Ishikawa (cell line): ENCODE measurements at regions not wholly inside any gene's neighbourhood (a gene's known extent, or its start where the extent isn't known, plus 50 kb on each side); places are given as distances from the start of the nearest gene placed in this dataset.
"Not testable (repeated sequence)": the region's sequence is repeated elsewhere in the genome, so short reads cannot be mapped to it uniquely, and the experiment has no call there.

Source experiments
- CEBPB ChIP-seq: IDR thresholded peaks from 2 replicates; pipeline ENCODE4 v1.6.1; 2012
- CREB1 ChIP-seq: IDR thresholded peaks from 2 replicates; pipeline ENCODE4 v1.6.1; 2012; ENCODE audit warnings: low read depth
- EP300 ChIP-seq: IDR thresholded peaks from 2 replicates; pipeline ENCODE4 v1.6.1; 2012; ENCODE audit warnings: borderline replicate concordance
- FOXM1 ChIP-seq: IDR thresholded peaks from 2 replicates; pipeline ENCODE4 v1.6.1; 2012; ENCODE audit warnings: low read depth, borderline replicate concordance
- RAD21 ChIP-seq: IDR thresholded peaks from 2 replicates; pipeline ENCODE4 v1.6.1; 2012; ENCODE audit warnings: low read depth
- ZBTB7A ChIP-seq: IDR thresholded peaks from 2 replicates; pipeline ENCODE4 v1.6.1; 2012; ENCODE audit warnings: low read depth
- TF ChIP-seq, protein P1 (sequence below): IDR thresholded peaks from 2 replicates; pipeline ENCODE4 v1.6.1; 2012
- TF ChIP-seq, protein P2 (sequence below): IDR thresholded peaks from 2 replicates; pipeline ENCODE4 v1.6.1; 2012; ENCODE audit warnings: low read depth, mild to moderate bottlenecking

DNA sequence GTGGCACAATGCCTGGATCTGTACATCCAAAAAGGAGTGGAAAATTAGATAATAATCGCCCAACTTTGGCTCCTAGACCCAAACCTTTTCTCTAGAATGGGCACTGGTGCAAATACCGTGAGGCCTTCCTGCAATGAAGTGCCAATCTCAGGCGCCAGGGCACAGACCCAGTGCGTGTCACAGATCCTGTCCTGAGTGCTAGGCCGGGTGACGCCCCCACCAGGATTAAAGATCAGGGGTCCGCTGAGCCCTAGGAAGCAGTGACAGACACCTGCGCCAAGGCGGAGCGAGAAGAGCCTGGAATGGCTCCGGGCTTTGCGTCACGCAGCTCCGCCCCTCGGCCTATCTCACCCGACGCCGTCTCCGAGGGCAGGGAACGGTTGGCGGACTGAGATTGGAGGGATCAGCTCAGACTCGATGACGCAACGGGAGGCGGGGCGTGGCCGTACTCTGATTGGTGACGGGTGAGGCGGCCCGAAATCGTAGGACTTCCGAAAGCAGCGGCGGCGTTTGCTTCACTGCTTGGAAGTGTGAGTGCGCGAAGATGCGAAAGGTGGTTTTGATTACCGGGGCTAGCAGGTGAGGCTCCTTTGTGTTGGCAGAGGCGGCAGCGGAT is 261.9 kb downstream of the ZNF37A start:
- 0 out of 2 replicates have a peak, but pooled peaks have one; percentile 51 for TF ChIP-seq CREB1
- not testable (repeated sequence) for TF ChIP-seq EP300, FOXM1, ZBTB7A, RAD21, CEBPB
- TF ChIP-seq, protein P1, sequence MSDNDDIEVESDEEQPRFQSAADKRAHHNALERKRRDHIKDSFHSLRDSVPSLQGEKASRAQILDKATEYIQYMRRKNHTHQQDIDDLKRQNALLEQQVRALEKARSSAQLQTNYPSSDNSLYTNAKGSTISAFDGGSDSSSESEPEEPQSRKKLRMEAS, result not testable (repeated sequence)
- TF ChIP-seq, protein P2, sequence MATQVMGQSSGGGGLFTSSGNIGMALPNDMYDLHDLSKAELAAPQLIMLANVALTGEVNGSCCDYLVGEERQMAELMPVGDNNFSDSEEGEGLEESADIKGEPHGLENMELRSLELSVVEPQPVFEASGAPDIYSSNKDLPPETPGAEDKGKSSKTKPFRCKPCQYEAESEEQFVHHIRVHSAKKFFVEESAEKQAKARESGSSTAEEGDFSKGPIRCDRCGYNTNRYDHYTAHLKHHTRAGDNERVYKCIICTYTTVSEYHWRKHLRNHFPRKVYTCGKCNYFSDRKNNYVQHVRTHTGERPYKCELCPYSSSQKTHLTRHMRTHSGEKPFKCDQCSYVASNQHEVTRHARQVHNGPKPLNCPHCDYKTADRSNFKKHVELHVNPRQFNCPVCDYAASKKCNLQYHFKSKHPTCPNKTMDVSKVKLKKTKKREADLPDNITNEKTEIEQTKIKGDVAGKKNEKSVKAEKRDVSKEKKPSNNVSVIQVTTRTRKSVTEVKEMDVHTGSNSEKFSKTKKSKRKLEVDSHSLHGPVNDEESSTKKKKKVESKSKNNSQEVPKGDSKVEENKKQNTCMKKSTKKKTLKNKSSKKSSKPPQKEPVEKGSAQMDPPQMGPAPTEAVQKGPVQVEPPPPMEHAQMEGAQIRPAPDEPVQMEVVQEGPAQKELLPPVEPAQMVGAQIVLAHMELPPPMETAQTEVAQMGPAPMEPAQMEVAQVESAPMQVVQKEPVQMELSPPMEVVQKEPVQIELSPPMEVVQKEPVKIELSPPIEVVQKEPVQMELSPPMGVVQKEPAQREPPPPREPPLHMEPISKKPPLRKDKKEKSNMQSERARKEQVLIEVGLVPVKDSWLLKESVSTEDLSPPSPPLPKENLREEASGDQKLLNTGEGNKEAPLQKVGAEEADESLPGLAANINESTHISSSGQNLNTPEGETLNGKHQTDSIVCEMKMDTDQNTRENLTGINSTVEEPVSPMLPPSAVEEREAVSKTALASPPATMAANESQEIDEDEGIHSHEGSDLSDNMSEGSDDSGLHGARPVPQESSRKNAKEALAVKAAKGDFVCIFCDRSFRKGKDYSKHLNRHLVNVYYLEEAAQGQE, result not testable (repeated sequence)
